NCI-H526 (cell line): ENCODE measurements at regions not wholly inside any gene's neighbourhood (a gene's known extent, or its start where the extent isn't known, plus 50 kb on each side); places are given as distances from the start of the nearest gene placed in this dataset.

Experiments
- DNase-seq, 2 experiments: peaks; one replicate each; lab custom pipeline; 2025; lab: John Stamatoyannopoulos, UW

- DNase-seq = no peak
Observed at GRCh38 chr15:38176691-38177090, 75.9 kb upstream of the SPRED1 start.

- DNase-seq = no peak
Observed at GRCh38 chr15:38182900-38183299, 69.7 kb upstream of the SPRED1 start.

- DNase-seq = no peak
Observed at GRCh38 chr15:38186507-38186906, 66.1 kb upstream of the SPRED1 start.

GRCh38 chr15:38187630-38188313 is 64.9 kb upstream of the SPRED1 start:
- DNase-seq = peak in 1 of 2 experiments; percentile 2

GRCh38 chr15:38189671-38190295 is 62.9 kb upstream of the SPRED1 start:
- no peak for DNase-seq

- DNase-seq = no peak
Observed at GRCh38 chr15:38190501-38190900, 62.1 kb upstream of the SPRED1 start.

- no peak for DNase-seq
Observed at GRCh38 chr15:38192496-38192895, 60.1 kb upstream of the SPRED1 start.

- DNase-seq = no peak
Observed at GRCh38 chr15:38193496-38193895, 59.1 kb upstream of the SPRED1 start.

GRCh38 chr15:38195191-38195901 is 57.3 kb upstream of the SPRED1 start:
- no peak for DNase-seq

GRCh38 chr15:38196076-38196475 is 56.6 kb upstream of the SPRED1 start:
- DNase-seq = no peak

- DNase-seq = no peak
Observed at GRCh38 chr15:38197553-38197952, 55.1 kb upstream of the SPRED1 start.

GRCh38 chr15:38201714-38202113 is 50.9 kb upstream of the SPRED1 start:
- DNase-seq = no peak

GRCh38 chr15:38202361-38202760 is 50.3 kb upstream of the SPRED1 start:
- no peak for DNase-seq
